SU-DHL-6 (cell line): ENCODE measurements at regions not wholly inside any gene's neighbourhood (a gene's known extent, or its start where the extent isn't known, plus 50 kb on each side); places are given as distances from the start of the nearest gene placed in this dataset.

Experiments
- EZH2phosphoT487 ChIP-seq: fragments of 200-600 bp; sonication (generic), shearing (Covaris generic); conservative IDR thresholded peaks from 2 replicates; pipeline ENCODE4 v1.6.1; 2018; ENCODE audit warnings: mild to moderate bottlenecking, antibody characterized with exemption, low read length, moderate library complexity, mixed read lengths
- TF ChIP-seq, protein P1 (sequence below): fragments of 200-600 bp; sonication (generic); IDR thresholded peaks from one replicate; pipeline ENCODE4 v1.5.1; 2017; ENCODE audit warnings: antibody characterized with exemption, mild to moderate bottlenecking, low read length, moderate library complexity; ENCODE audit not compliant: insufficient read depth, poor library complexity, severe bottlenecking

DNA sequence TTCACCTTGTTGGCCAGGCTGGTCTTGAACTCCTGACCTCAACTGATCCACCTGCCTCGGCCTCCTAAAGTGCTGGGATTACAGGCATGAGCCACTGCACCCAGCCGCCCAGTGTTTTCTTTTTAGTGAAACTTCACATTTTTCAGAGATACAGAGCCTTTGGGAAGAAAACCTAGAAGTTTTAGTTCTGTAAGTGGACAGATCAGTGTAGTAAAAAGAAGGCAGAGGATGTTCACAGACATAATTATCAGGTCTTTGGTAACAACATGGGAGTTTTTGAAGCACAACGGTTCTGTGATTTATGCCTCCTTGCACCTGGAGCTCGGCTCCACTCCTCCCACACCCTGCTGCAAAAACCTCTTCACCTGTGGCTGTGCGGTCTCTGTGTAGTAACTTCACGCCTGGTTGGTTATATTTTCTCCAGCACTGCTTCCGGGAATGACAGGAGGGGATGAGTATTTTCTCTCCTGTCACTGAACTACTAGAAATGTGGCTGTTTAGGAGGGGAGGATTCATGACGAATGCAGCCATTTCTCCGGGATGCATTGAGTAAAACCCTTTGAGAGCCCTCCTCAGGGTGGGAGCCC is 67.0 kb downstream of the ARF6 start:
- TF ChIP-seq, protein P1, sequence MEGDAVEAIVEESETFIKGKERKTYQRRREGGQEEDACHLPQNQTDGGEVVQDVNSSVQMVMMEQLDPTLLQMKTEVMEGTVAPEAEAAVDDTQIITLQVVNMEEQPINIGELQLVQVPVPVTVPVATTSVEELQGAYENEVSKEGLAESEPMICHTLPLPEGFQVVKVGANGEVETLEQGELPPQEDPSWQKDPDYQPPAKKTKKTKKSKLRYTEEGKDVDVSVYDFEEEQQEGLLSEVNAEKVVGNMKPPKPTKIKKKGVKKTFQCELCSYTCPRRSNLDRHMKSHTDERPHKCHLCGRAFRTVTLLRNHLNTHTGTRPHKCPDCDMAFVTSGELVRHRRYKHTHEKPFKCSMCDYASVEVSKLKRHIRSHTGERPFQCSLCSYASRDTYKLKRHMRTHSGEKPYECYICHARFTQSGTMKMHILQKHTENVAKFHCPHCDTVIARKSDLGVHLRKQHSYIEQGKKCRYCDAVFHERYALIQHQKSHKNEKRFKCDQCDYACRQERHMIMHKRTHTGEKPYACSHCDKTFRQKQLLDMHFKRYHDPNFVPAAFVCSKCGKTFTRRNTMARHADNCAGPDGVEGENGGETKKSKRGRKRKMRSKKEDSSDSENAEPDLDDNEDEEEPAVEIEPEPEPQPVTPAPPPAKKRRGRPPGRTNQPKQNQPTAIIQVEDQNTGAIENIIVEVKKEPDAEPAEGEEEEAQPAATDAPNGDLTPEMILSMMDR = no peak
- TF ChIP-seq EZH2phosphoT487 = no peak
